GM18870 (cell line): ENCODE measurements at regions not wholly inside any gene's neighbourhood (a gene's known extent, or its start where the extent isn't known, plus 50 kb on each side); places are given as distances from the start of the nearest gene placed in this dataset.
"Not testable (repeated sequence)": the region's sequence is repeated elsewhere in the genome, so short reads cannot be mapped to it uniquely, and the experiment has no call there.

Experiments
- ATAC-seq: cut with Tn5 transposase; IDR thresholded peaks from one replicate; pipeline ENCODE4 v1.9.1; 2021; ENCODE audit warnings: moderate library complexity; ENCODE audit not compliant: unreplicated experiment

DNA sequence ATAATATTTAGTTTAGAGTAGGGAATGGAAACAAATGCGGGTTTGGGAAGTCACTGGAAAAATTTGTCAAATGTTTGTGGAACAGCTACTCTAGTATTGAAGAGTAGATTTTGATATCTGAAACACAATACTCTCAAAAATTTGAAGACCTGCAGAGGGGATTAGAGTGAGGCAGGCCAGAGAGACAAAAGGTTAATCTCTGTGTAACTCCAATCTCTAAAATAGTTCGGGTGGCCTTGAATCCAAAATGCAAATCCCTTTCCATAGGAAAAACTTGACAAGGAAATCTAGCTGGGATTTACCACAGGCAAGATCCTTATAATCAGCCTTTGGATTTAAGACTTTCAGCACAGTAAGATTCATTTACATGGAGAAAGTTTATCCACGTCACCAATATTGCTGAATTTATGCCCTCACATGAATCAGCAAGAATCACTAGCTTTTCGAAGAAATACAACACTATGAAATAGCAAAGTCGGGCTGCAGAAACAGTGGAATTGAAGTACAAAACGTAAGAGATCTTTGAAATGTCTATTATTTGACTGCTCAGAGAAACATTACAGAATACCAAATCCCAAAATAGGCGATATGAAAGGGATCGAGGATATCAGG lies 423.7 kb upstream of the ZNF804A start:
- no peak for ATAC-seq

DNA sequence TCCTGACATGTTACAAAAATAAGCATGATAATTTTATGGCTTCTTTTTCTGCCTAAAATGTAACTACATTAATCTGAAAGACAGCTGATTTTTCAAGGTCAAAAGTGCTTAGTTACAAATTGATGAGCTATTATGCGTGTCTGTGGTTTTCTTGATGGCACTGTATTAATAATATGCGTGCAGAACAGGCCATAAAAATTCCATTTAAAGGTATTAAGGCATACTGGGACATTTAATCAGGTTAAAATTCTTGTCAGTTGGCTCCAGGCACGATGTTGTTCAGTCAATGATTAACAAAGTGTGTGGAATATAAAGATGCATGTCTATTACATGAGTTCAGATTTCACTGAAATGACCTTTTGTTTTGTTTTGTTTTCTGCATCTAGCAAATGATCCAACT lies 420.1 kb upstream of the ZNF804A start:
- ATAC-seq, result no peak

DNA sequence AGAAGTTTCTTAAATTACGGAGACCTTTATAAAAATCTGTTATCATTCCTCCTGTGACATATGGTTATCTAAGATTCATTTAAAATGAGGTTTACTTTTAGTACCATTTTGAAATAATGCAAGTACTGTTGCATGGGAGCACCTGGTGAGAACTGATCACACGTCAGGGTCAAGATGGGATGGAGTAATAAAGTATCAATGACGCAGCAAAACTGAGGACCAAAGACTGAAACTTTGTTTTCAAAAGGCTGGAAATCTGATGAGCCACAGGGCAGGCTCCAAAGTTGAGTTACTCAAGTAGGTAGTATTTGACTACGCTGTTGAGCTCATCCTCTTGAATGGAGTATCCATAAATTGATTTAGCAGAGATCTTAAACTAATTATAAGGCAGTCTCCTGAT lies 411.9 kb upstream of the ZNF804A start:
- no peak for ATAC-seq

DNA sequence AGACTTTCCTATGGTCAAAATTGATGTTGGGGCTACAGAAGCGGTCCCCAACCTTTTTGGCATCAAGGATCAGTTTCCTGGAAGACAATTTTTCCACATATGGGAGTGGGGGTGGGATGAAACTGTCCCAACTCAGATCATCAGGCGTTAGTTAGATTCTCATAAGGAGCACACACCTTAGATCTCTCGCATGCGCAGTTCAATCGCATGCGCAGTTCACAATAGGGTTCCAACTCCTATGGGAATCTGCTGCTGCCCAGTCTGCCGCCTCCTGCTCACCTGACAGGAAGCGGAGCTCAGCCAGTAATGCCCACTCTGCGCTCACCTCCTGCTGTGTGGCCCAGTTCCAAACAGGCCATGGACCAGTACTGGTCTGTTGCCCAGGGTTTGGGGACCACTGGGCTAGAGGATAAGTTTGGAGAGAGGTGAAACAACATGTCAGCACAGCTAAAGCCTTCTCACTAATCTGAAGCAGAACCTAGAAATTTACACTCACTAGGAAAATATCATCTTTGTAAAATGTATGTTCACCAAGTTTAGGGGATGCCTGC lies 410.8 kb upstream of the ZNF804A start:
- no peak for ATAC-seq

DNA sequence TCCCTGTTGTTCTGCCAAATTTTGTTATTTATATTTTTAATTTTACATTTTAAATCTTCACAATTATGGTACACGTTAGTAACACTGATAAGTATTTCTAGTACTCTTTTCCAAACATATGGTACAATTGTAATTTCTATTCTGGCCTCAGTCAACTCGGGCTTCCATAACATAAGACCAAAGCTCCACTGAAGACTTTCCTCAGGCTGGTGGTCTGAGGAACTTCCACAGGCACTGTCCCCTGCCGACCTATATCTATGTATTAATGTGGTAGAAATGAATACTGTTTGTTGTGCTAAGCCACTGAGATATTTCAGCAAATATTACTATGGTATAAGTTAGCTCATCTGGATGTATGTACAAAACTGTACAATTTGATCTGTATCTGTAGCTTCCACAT lies 407.6 kb upstream of the ZNF804A start:
- no peak for ATAC-seq

DNA sequence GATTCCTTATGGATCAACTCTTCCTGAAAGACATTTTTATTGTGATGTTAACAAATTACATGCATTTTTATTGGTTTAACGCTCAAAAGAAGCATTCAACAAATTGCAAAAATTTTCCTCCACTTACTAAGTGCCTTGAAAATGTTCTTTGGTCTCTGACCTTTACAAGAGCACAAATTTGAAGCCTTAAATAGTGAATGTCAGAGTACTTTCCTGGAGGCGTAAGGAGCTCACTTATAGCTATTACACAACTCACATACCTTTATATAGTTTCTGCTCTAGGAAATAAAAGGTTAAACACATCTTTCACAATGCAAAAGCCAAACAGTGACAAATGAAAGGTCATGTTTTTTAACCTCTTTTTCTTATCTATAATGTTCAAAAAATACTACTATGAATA lies 405.7 kb upstream of the ZNF804A start:
- ATAC-seq, result no peak

DNA sequence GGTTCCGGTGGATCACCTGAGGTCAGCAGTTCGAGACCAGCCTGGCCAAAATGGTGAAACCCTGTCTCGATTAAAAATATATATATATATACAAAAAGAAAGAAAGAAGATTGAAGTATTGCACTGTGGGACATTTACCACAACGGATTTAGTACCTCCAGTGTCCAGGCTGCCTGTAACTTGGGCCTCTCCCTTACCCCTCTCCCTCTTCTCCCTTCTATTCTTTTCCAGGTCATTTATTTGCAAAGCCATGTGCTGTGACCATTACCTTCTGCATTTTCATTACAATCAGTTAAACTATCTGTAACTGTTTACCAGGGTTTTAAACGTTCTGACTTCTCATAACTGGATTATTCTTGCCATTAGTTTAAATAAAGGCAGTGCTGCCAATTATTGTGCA lies 400.9 kb upstream of the ZNF804A start:
- ATAC-seq, result no peak

DNA sequence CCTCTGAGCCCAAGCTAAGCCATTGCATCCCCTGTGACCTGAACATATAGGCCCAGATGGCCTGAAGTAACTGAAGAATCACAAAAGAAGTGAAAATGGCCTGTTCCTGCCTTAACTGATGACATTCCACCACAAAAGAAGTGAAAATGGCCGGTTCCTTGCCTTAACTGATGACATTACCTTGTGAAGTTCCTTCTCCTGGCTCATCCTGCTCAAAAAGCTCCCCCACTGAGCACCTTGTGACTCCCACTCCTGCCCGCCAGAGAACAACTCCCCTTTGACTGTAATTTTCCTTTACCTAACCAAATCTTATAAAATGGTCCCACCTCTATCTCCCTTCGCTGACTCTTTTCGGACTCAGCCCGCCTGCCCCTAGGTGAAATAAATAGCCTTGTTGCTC lies 399.5 kb upstream of the ZNF804A start:
- not testable (repeated sequence) for ATAC-seq

DNA sequence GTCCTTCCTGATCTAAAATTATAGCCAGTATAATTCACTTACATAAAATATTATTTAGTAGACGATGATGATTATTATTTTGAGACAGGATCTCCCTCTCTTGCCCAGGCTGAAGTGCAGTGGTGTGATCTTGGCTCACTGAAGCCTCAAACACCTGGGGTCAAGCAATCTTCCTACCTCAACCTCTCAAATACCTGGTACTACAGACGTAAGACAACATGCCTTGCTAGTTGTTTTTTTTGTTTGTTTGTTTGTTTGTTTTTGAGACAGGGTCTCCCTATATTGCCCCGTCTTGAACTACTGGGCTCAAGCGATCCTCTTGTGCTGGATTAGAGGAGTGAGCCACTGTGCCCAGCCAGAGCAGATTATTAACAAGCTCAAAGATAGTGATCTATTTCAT lies 399.1 kb upstream of the ZNF804A start:
- no peak for ATAC-seq

DNA sequence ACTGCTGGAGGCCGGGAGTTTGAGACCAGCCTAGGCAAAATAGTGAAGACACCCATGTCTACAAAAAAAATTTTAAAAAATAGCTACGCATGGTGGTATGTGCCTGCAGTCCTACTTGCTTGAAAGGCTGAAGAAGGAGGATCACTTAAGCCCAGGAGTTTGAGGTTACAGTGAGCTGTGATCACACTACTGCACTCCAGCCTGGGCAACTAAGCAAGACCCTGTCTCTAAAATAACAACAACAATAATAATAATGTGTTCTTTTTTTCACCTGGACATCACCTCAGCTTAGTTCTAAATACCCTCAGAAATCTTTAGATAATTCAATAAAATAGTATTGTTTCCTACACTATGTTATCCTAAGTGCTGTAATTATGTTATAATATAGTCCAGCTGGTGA lies 397.1 kb upstream of the ZNF804A start:
- no peak for ATAC-seq

DNA sequence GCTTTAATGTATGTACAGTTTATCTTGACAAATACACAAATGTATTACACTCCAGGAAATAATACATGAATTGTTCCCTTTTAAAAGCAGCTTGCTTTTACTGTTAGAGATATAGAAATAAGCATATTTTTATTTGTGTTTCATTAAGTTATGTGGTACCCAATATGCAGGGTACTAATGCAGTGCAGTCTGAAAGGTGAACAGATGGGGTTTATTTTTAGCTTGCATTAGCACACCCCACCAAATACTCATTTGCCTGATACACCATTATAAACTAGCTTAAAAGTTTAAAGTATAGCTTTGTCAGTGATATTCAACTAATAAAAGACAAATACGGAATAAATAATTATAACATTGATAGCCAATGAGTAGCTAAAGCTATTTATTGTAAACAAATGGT lies 394.7 kb upstream of the ZNF804A start:
- ATAC-seq, result no peak

DNA sequence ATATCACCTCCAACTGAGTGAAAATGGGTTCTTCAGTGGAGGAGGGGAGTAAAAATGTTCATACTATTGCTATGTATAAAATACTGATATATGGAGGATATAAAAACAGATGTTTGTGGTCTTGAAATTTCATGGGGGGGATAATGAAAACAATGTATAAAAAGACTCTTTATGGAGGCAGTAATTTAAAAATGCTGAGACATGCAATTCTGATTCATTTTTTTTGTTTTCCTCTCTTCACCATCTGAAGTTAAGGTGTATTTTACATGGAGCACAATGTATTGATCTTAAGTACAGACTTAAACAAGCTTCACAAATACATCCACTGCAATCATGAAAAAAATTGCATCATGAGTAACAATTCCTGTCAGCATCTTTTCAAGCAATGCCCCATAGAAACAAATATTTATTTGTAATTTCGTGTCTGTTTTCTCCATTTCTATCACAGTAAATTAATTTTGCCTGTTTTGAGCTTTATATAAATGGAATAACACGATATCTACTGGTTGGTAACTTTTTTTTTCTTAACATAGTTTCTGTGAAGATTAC lies 393.2 kb upstream of the ZNF804A start:
- ATAC-seq, result no peak

DNA sequence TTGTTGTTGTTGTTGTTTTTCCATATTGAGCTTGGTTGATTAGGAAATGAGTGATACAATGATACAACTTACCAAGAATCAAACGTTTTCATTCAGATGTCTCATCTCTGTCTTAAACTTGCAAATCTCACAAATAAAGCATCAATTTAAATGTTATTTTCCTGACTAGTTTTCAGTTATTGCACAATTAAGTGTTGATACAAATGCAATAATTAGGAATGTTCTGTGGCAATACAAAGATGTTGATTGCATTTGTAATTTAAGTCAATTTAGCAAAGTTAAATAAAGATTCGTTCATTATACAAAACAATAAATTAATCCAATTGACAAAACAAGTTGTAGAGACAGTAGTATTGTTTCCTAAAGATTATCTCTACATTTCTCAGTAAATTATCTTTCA lies 392.3 kb upstream of the ZNF804A start:
- no peak for ATAC-seq

DNA sequence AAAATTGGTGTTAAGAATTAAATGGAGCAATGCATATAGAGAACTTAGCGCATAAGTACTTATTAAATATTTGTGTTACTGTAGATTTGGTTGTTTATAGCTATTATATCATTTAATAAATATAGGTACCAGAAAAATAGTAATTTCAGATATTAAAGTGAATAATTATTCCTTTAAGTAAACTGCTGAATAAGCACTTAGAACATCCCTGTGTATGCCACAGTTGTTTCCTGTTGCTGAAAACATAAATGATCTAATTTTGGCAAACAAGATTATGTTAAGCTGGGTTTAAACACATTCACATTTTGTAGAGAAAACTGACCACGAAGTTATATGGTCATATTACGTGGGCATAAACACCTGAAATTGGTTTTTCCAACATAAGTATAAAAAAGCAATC lies 388.0 kb upstream of the ZNF804A start:
- no peak for ATAC-seq

DNA sequence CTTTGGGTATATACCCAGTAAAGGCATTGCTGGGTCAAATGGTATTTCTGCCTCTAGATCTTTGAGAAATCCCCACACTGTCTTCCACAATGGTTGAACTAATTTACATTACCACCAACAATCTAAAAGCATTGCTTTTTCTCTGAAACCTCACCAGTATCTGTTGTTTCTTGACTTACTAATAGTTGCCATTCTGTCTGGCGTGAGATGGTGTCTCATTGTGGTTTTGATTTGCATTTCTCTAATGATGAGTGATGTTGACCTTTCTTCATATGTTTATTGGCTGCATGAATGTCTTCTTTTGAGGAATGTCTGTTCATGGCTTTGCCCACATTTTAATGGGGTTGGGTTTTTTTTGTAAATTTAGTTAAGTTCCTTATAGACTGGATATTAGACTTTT lies 382.6 kb upstream of the ZNF804A start:
- ATAC-seq, result peak; percentile 92

DNA sequence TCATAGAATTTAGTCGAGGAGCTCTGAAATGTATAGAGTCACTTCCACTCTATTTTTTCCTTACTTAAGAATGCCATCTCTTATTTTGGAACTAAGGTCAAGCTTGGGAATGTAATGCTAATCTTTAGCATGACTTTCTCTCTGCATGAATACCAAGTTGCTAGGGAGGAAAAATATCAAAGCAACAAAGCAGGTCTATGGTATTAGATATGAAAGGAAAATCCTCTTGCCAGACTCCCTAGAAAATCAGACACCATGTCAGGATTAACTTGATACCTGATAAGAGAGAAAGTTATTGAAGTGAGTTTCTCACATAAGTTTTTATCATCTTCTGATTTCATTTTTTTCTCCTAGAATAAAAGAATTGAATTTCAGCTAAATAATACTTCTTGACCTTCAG lies 341.7 kb upstream of the ZNF804A start:
- ATAC-seq, result no peak

DNA sequence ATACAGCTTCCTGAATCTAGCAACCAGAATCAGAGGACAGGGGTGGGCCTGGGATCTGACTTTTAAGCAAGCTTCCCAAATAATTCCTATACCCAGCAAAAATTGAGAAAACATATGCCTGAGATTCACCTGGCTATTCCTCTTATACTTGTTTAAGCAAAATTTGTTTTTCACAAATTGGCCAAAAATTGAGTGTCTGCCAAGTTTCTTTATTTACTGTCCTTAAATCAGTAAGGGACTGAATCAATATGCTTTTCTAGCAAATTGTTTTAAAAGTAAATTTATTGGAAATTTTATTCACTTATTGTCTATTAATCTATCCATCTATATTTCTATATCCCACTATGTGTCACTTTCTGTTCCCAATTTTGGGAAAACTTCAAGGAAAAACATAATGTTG lies 337.0 kb upstream of the ZNF804A start:
- ATAC-seq, result no peak

DNA sequence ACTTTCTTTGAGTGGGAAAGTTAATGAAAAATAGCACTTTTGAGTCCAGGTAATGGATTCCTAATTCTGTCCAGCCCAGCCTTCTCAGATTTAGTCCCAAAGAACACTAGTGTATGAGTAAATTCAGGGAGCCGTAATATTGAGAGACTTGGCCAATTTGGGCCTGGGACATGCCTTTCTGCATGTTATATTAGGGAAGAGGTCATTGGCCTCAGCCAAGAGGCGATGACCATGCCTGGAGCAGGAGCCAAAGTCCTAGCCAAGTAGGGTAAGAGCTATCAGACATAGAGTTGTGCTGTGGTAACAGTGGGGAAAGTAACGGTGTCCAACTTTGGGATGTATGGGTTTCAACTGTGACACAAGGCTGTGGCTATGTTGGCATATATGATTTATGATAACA lies 336.5 kb upstream of the ZNF804A start:
- ATAC-seq, result no peak

DNA sequence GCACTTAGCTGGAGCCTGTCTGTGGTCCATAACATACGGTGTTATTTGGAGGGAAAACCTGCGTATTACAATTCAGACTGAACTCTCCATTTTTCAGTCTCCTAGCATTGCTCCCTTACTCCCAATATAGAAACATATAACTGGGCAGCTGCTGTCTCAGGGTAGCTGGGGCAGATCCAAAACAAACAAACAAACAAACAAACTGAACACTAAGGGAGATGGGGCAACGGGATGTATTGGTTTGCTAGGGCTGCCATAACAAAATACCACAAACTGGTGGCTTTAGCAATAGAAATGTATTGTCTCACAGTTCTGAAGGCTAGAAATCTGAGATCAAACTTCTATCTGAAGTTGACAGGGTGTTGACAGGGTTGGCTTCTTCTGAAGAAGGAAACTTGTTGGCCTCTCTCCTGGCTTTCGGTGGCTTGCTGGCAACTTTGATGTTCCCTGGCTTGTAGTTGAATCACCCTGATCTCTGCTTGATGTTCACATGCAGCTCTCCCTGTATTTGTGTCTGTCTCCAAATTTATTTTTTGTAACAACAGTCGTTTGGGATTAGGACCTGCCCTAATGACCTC lies 329.3 kb upstream of the ZNF804A start:
- ATAC-seq, result no peak

DNA sequence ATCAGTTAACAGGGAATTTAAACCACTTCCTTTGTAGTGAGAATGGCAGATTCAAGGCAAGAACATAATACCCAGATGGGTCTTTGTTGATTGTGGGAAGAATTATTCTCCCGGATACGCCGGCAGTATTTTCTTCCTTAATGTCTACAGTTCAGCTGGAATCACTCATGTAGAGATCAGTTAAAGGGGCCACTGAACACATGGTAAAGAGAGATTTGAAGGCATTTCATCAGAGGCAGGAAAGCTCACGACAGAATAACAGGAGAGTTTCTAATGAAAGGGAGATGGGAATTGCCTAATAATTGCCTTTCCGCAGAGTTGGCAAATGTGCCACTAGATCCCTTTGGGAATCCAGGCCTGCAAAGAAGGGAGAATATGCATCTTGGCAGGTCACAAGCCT lies 327.7 kb upstream of the ZNF804A start:
- no peak for ATAC-seq

DNA sequence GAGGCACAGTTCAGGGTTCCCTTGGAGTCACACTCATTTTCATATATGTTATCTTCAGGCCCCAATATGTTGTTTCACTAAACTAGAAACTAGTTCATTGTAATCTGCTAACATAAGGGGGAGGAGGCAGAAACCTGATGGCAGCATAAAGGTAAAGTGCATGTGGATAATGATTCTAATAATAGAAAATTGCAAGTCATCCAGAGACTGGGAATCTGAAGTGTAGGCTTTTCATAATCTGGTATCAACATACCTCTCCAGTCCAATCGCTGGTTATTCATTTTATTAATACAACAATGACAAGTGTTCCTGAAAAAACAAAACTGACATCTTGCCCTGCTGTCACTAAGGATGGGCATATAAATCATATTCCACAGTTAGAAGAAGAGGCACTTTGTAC lies 326.3 kb upstream of the ZNF804A start:
- no peak for ATAC-seq

DNA sequence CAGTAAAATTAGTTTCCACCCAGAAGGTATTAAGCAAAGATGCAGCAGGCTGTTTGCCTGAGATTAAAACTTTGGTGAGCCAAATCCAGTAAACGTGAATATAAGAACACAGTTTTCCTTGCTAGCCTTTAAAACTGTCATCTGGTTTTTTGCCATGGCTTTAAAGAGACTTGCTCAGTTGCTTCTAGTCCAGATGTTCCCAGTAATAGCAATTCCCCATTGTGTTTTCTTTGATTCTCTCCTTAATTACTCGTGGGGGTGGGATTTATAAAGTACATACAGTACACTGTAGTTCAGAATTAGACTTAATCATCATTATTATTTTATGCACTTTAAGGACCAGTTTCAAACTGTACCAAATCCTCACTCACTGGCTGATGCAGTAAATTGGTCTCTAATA lies 303.5 kb upstream of the ZNF804A start:
- no peak for ATAC-seq

DNA sequence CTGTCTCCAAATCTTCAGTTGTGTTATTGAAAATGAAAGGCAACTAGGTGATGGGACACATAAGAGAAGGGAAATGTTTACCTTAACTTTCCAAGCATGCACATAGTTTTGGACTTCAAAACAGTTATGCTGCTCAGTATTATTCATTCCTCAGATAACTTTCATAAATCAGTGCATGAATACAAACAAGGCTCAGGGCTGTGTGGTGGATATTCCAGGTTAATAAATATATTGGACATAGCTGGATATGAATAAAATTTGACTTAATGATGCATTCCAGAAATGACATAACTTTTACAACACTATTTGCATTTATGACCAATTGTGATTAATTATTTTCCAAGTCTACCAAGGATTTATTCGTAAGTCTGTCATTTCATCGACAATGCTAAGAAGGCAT lies 301.2 kb upstream of the ZNF804A start:
- no peak for ATAC-seq
